ENCODE measurements at regions not wholly inside any gene's neighbourhood (a gene's known extent, or its start where the extent isn't known, plus 50 kb on each side); places are given as distances from the start of the nearest gene placed in this dataset.

GRCh38 chr12:105766029-105766428 lies 372.7 kb downstream of the NUAK1 start:
- Histone ChIP-seq H3K4me1 (ENCODE audit: control insufficient read depth in 1 of 2, insufficient read depth in 2 of 2, low read length in 2 of 2) (no peaks in the 10 kb centered on the region), H3K27ac (ENCODE audit: low read depth in 1 of 2, low read length in 2 of 2) (no peak overlapping the region), H4K20me1 (ENCODE audit: insufficient read depth, low read length) (no peaks in the 10 kb centered on the region), H3K9me3 (replicated peaks in 1 of 2; ENCODE audit: control insufficient read depth in 1 of 2, insufficient read depth in 1 of 2, low read length in 2 of 2) (no peaks in the 10 kb centered on the region), H3K27me3 (ENCODE audit: control insufficient read depth in 2 of 2, insufficient read depth in 2 of 2, low read length in 2 of 2) (peaks cover 0 to 8% of the 10 kb centered on the region in 2 donors), H3K9ac (ENCODE audit: insufficient read depth, low read length, poor library complexity, severe bottlenecking) (no peak overlapping the region), H2AFZ (ENCODE audit: insufficient read depth, low read depth, low read length, poor library complexity, severe bottlenecking) (no peak overlapping the region), H3K36me3 (replicated peaks in 1 of 2; ENCODE audit: control insufficient read depth in 1 of 2, insufficient read depth in 2 of 2, low read length in 2 of 2) (no peaks in the 10 kb centered on the region), H3K4me3 (replicated peaks in 1 of 3; ENCODE audit: low read depth in 2 of 3, low read length in 3 of 3) (no peak overlapping the region), H3K79me2 (ENCODE audit: insufficient read depth, low read length) (no peaks in the 10 kb centered on the region), H3K4me2 (replicated peaks; ENCODE audit: extremely low read depth, low read length, poor library complexity, severe bottlenecking) (no peak overlapping the region)
- intact Hi-C loops (cut with micrococcal nuclease), result no loop called here
- 40% methylated on average over 1 of the region's 4 CpGs for WGBS (ENCODE audit: insufficient coverage)
- Mint-ChIP-seq H3K27ac (no peak overlapping the region), H3K27me3 (ENCODE audit: low read depth in 3 of 3) (peaks cover 7 to 10% (median 8%) of the 10 kb centered on the region in 3 donors), H3K36me3 (no peaks in the 10 kb centered on the region), H3K9me3 (peaks cover 0 to 5% (median 0%) of the 10 kb centered on the region in 7 donors), H3K4me1 (no peaks in the 10 kb centered on the region), H3K4me3 (no peak overlapping the region)
- TF ChIP-seq CTCF (IDR thresholded peaks at IDR 0.05), result no peak
- DNase-seq, result no peak

GRCh38 chr12:105769486-105769885 lies 369.3 kb downstream of the NUAK1 start:
- H3K27me3 ChIP-seq (ENCODE audit: control insufficient read depth in 2 of 2, insufficient read depth in 2 of 2, low read length in 2 of 2), result peaks cover 0 to 8% of the 10 kb centered on the region in 2 donors
- H3K36me3 Mint-ChIP-seq, result no peaks in the 10 kb centered on the region
- peaks cover 0 to 2% (median 0%) of the 10 kb centered on the region in 7 donors for H3K9me3 Mint-ChIP-seq
- 100% methylated on average over 1 of the region's 2 CpGs for whole genome bisulfite sequencing (ENCODE audit: insufficient coverage)
- no peak overlapping the region for H3K4me2 ChIP-seq (replicated peaks; ENCODE audit: extremely low read depth, low read length, poor library complexity, severe bottlenecking)
- no peak overlapping the region for H2AFZ ChIP-seq (ENCODE audit: insufficient read depth, low read depth, low read length, poor library complexity, severe bottlenecking)
- H3K4me3 ChIP-seq (replicated peaks in 1 of 3; ENCODE audit: low read depth in 2 of 3, low read length in 3 of 3), result no peak overlapping the region
- H3K27ac Mint-ChIP-seq, result no peak overlapping the region
- DNase-seq, result no peak
- H3K4me1 Mint-ChIP-seq, result no peaks in the 10 kb centered on the region
- no peak overlapping the region for H3K27ac ChIP-seq (ENCODE audit: low read depth in 1 of 2, low read length in 2 of 2)
- peaks cover 3 to 11% (median 7%) of the 10 kb centered on the region in 3 donors for H3K27me3 Mint-ChIP-seq (ENCODE audit: low read depth in 3 of 3)
- TF ChIP-seq CTCF (IDR thresholded peaks at IDR 0.05), result no peak
- no peaks in the 10 kb centered on the region for H3K36me3 ChIP-seq (replicated peaks in 1 of 2; ENCODE audit: control insufficient read depth in 1 of 2, insufficient read depth in 2 of 2, low read length in 2 of 2)
- no peaks in the 10 kb centered on the region for H3K9me3 ChIP-seq (replicated peaks in 1 of 2; ENCODE audit: control insufficient read depth in 1 of 2, insufficient read depth in 1 of 2, low read length in 2 of 2)
- H4K20me1 ChIP-seq (ENCODE audit: insufficient read depth, low read length), result no peaks in the 10 kb centered on the region
- H3K4me3 Mint-ChIP-seq, result no peak overlapping the region
- H3K79me2 ChIP-seq (ENCODE audit: insufficient read depth, low read length), result no peaks in the 10 kb centered on the region
- intact Hi-C loops (cut with micrococcal nuclease), result no loop called here
- no peak overlapping the region for H3K9ac ChIP-seq (ENCODE audit: insufficient read depth, low read length, poor library complexity, severe bottlenecking)
- H3K4me1 ChIP-seq (ENCODE audit: control insufficient read depth in 1 of 2, insufficient read depth in 2 of 2, low read length in 2 of 2), result no peaks in the 10 kb centered on the region
